NCI-H1417 (cell line): ENCODE measurements at regions not wholly inside any gene's neighbourhood (a gene's known extent, or its start where the extent isn't known, plus 50 kb on each side); places are given as distances from the start of the nearest gene placed in this dataset.
A peak's percentile ranks its signal among the peaks of the same experiment; 100 is the strongest.
"Not testable (repeated sequence)": the region's sequence is repeated elsewhere in the genome, so short reads cannot be mapped to it uniquely, and the experiment has no call there.

Experiments
- DNase-seq, 3 experiments: peaks; one replicate each; lab custom pipeline; 2025; lab: John Stamatoyannopoulos, UW

DNA sequence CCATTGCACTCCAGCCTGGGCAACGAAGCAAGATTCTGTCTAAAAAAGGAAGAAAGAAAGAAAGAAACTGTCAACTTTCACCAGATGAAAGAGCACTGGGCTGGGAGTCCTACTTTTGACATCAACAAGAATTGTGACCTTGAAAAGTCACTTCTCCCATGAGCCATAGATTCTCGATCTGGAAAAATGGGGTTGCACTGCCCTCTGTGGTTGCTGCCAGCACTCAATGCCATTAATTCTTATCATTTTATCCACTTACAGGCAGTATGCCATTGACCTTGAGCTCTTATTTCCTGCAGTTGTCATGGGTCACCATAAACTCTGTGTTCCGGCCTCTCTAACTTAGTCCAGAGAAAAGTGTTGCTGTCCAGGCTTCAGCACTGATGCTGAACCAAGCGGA is 137.2 kb downstream of the NOC3L start:
- peak in 1 of 3 experiments; percentile 2 for DNase-seq

GRCh38 chr10:94230134-94230785 is 132.5 kb downstream of the NOC3L start:
- DNase-seq, result no peak

- no peak for DNase-seq
These were observed 129.9 kb downstream of the NOC3L start for GRCh38 chr10:94232711-94233383.

DNA sequence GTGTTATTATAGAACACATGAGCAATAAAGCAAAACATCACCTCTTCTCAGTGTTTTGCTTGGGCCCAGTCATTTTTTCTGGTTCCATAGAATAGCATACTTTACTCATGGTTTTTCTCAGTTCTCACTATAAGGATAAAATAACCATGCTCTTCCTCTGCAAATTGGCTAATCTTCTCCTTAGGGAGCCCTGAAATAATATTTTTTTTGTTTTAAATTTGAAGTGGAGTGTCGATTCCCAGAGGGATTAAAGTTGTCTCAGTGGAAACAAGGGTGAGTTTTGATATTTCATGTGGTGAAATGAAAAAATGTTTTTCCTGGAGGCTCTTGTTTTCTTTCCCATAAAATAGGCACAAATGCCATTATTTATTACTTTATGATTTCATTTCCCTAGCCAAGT is 127.3 kb downstream of the NOC3L start:
- DNase-seq, result no peak

DNA sequence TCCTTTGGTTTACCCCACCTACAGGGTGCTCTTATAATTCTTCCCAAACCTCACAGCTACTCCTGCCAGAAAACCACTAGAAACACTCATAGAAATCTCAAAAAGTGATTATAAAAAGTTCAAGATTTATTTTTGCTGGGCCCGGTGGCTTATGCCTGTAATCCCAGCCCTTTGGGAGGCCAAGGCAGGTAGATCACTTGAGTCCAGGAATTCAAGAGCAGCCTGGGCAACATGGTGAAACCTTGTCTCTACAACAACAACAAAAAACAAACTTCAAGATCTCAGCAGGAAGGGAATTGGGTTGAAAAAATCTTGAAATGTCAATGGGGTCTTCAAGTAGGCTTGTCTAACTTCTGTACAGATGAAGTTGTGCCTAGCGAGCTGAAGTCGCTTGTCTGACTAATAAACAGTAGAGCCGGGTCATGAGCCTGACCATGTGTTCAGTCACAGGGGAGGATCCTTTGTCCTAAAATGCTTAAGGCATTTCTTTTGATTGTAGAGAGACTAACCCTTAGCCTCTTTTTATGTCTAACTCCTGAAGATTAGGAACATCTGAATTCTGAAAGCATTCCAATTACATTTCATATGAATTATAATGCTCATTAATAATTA is 124.6 kb downstream of the NOC3L start:
- no peak for DNase-seq

DNA sequence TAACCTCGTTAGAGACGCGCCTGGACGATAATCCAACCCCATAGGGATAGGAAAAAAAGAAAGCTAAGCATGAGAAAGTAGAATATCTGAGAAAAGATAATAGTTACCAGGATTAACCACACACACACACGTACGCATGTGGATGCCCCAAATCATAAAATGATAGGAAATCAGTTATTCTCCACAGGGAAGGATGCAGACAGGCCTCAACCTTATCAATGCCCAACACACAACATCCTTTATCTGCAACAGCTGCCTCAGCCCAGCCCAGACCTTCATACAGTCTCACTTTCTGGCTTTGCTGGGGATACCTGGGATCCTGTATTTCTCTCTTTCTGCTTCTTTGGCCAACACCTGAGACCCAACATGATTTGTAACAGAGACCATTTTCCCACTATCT is 123.0 kb downstream of the NOC3L start:
- no peak for DNase-seq

GRCh38 chr10:94240491-94240890 is 122.2 kb downstream of the NOC3L start:
- no peak for DNase-seq

- no peak for DNase-seq
These were observed 121.8 kb downstream of the NOC3L start for GRCh38 chr10:94240901-94241300.

DNA sequence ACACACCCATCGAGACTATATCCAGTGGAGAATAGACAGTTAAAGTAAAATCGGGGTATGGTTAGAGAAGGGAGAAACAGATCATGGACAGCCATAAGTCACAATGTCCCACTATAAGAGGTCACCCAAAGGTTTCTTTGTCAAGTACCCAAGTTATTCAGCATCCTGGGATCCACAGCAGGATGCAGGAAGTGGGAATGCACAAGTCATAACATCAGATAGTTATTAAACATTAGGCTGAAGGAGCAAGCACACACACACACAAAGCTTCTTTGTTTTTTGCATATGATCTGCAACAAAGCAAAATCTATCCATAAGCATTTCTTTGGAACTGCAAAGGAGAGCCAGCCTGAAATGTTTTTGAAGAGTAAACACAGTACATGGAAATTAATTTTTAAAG is 111.6 kb downstream of the NOC3L start:
- no peak for DNase-seq

GRCh38 chr10:94251568-94251967 is 111.2 kb downstream of the NOC3L start:
- no peak for DNase-seq

DNA sequence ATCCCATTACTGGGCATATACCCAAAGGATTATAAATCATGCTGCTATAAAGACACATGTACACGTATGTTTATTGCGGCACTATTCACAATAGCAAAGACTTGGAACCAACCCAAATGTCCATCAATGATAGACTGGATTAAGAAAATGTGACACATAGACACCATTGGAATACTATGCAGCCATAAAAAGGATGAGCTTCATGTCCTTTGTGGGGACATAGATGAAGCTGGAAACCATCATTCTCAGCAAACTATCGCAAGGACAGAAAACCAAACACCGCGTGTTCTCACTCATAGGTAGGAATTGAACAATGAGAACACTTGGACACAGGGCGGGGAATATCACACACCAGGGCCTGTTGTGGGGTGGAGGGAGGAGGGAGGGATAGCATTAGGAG is 105.3 kb downstream of the NOC3L start:
- DNase-seq, result not testable (repeated sequence)

GRCh38 chr10:94260455-94260854 is 102.3 kb downstream of the NOC3L start:
- DNase-seq, result no peak

DNA sequence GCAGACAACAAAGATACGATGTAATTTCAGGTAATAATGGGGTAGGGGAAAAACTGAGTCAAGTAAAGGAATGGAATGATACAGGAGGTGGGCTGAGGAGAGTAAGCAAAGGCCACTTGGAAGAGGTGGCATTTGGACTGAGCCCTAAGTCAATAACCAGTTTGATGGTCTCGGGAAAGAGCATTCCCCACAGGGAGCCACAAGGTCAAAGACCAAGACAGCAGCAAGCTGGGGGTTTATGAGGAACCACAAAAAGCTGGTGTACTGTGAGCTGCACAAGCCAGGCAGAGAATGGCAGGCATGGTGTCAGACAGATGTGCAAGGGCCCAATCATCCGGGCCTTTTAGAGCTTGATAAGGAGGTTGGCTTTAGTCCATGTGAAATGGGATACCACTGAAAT is 98.7 kb downstream of the NOC3L start:
- DNase-seq, result no peak

DNA sequence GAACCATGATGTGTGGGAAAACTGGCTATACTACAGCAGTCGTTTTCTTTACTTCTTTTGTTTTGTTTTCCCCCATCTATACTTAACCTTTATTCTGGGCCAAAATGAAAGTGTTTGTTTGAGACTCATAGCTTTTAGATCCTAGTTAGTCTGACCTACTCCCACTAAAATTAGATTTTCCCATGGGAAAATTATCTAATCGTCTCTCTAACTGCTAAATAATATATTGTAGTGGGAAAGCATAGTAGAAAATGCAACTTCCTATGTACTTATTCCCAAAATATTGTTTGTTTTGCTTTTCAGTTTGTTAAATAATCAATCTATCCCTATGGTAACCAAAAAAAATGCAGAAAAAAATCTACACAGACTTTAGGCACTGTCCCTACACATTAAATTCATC is 96.6 kb downstream of the NOC3L start:
- no peak for DNase-seq

DNA sequence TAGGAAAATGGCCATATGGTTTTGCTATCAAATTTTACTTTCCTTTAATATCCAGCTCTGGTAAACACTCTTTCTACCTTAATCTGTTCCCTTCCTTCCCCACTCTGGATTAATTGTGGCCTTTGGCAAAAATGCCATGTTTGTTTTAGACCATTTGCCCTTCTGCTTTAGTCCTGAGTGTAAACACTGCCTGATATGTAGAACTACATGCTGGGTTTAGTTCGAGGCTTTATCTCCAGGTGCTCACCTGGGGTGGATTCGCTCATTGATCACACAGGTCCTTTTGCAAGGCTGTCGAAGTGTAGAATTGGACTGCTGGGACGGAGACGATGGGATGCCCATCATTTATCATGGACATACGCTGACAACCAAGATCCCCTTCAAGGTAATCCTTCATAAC is 94.1 kb downstream of the NOC3L start:
- DNase-seq, result no peak

DNA sequence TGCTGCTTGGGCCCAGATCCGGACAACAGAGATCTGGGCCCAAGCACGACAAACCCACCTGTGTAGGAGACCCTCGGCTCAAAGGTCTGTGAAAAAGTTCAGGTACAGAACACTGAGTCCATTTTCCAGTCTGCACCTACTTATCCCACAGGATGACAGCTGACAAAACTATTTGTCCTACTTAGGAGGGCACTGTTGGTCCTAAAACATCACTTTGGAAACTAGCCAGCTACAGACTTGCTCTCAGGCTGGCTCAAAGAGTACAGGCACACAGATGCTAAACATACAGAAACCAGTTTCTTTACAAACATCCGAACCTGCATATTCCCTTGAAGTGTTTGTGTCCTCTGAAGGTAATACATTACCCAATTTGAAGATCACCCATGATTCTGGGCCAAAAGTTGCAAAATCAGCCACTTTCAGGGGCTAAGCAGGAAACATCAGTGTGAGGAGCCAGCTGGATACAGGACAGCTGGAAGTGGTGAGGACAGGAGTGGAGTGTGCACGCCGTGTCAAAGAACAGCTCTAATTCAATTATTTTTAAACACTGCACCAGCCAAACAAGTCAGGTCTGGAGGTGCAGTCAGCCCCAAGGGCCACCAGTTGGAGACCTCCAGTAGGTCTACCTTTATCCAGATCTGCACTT is 88.5 kb downstream of the NOC3L start:
- no peak for DNase-seq

DNA sequence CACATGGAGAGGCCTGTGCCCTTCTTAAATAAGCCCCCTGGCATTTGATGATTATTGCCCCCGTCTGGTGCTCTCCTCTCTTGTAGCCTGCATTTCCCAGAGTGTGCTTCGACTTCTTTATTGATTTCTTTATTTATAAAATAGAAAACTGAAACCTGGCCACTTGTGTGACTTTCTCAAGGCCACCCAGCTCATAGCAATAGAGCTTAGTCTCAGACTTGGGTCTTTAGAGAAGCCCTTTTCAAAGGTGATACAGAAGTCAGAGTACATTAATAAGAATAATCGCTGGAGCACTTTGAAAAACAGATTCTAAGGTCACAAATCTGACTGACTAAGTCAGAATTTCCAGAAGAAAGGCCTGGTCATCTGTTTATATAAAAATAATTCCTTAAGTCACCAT is 86.6 kb downstream of the NOC3L start:
- DNase-seq, result no peak

DNA sequence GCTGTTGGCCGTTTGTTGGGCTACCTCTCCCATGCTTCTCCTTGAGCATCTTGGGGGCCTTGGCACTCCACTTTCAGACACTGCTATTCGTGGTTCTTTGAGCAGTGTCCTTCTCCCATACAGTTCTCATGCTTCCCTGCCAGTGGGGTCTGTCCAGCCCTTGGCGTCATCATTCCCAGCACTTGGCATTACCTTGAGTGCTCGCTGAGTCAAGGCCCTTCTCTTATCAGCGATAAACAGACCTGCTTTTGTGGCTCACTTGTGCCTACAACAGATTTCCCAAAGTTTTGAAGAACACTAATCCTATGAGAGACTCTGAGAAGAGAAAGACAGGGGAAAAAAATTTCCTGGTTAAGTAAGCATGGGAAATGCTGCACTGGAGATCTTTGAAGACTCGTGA is 85.3 kb downstream of the NOC3L start:
- DNase-seq, result no peak

- DNase-seq, result peak in 1 of 3 experiments; percentile 28
These were observed 82.7 kb downstream of the NOC3L start for GRCh38 chr10:94279835-94280709.

GRCh38 chr10:94281654-94282053 is 81.1 kb downstream of the NOC3L start:
- DNase-seq, result no peak

DNA sequence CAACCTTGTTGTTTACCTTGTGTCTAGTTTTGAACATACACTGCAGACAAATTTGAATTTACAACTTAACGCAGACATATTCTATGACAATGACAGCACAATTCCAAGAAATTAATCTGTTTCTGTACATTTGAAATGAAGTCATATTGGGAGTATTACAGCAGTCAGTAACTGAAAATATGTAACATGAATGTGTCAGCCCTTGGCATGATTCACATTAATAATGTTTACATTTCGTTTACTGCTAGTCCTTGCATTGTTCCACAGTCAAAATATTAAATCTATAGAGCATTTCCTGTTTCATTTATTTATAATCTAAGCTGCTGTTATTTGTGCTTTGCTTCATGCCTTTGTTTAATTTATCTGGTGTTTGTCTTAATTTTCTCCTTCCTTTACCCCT is 80.4 kb downstream of the NOC3L start:
- no peak for DNase-seq
